ENCODE measurements at regions not wholly inside any gene's neighbourhood (a gene's known extent, or its start where the extent isn't known, plus 50 kb on each side); places are given as distances from the start of the nearest gene placed in this dataset.

- no peak for TF ChIP-seq POLR2A (IDR thresholded peaks at IDR 0.05)
- no peak for TF ChIP-seq POLR2AphosphoS5 (IDR thresholded peaks at IDR 0.05)
- no peak for TF ChIP-seq CTCF (IDR thresholded peaks at IDR 0.05 in 8 of 11, conservative IDR thresholded peaks at IDR 0.05 in 3 of 11)
Observed at GRCh38 chr3:118573912-118574311, 460.7 kb downstream of the IGSF11 start.

All from spleen (tissue), 7 donors.